ENCODE measurements at regions not wholly inside any gene's neighbourhood (a gene's known extent, or its start where the extent isn't known, plus 50 kb on each side); places are given as distances from the start of the nearest gene placed in this dataset.

DNA sequence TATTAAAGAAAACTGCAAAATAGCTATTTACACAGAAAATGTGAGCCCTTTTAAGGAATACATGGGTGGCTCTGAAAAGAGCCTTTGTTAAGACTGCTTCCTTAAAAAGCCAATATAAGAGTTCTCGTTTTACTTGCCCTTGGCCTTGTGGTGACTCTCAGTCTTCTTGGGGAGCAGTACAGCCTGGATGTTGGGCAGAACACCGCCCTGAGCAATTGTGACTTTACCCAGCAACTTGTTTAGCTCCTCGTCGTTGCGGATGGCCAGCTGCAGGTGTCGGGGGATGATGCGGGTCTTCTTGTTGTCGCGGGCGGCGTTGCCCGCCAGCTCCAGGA lies 111.5 kb downstream of the HFE start:
- TF ChIP-seq, protein P1, sequence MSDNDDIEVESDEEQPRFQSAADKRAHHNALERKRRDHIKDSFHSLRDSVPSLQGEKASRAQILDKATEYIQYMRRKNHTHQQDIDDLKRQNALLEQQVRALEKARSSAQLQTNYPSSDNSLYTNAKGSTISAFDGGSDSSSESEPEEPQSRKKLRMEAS (IDR thresholded peaks at IDR 0.05), result no peak
- TF ChIP-seq GABPA (IDR thresholded peaks at IDR 0.05 in 1 of 2, conservative IDR thresholded peaks at IDR 0.05 in 1 of 2), result no peak
- TF ChIP-seq ZBTB33 (IDR thresholded peaks at IDR 0.05), result no peak
- no peak for TF ChIP-seq CTCF (IDR thresholded peaks at IDR 0.05; ENCODE audit: low read depth, low read length, missing input control)
- TF ChIP-seq YY1 (IDR thresholded peaks at IDR 0.05), result no peak
- TF ChIP-seq NR2F2 (IDR thresholded peaks at IDR 0.05), result no peak
- TF ChIP-seq HNF4A (conservative IDR thresholded peaks at IDR 0.05), result no peak

All from liver (tissue), 3 donors.